ENCODE measurements at regions not wholly inside any gene's neighbourhood (a gene's known extent, or its start where the extent isn't known, plus 50 kb on each side); places are given as distances from the start of the nearest gene placed in this dataset.

GRCh38 chr2:172354347-172354746, 73.0 kb upstream of the ITGA6 start:
- DNase-seq (ENCODE audit: low spot score) (no peak), ATAC-seq (ENCODE audit: low FRiP score) (no peak)
- no peak for TF ChIP-seq CTCF (IDR thresholded peaks at IDR 0.05)

- no peak for ATAC-seq (ENCODE audit: low FRiP score)
- DNase-seq (ENCODE audit: low spot score), result no peak
- no peak for TF ChIP-seq CTCF (IDR thresholded peaks at IDR 0.05)
Measured at GRCh38 chr2:172357442-172357841, 69.9 kb upstream of the ITGA6 start.

DNA sequence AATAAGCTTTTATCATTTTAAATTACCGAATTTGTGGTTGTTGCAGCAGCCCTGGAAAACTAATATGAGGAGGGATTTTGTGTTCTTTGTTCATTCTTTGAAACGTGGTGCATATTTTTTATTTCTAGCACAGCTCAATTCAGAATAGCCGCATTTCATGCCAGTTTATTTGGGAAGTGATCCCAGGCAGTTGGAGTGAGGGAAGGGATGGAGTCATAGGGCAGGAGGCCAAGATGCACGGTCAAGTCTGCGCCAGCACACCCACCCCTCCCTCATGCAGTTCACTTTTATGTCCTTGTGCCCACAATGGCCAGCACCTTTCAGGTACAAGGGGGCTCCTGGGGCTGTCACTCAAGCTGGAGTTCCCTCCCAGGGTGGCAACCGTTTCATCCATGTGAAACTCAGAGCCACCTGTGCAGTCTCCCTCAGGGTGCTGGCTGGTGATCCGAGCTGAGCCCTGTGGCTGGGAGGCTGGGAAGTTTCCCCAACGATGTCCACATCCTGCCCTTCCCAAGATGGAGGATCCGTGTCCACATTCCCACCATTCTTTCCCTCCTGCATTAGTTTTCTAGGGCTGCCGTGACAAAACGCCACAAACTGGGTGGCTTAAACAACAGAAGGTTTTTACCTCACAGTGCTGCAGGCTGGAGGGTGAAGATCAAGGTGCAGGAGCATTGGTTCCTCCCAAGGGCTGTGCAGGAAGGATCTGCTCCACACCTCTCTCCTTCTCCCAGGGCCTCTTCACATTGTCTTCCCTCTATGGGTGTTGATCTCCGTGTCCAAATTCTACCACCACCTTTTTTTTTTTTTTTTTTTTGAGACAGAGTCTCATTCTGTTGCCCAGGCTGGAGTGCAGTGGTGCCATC, 68.5 kb upstream of the ITGA6 start:
- no peak for ATAC-seq (ENCODE audit: low FRiP score)
- TF ChIP-seq CTCF (IDR thresholded peaks at IDR 0.05), result no peak
- no peak for DNase-seq (ENCODE audit: low spot score)

DNA sequence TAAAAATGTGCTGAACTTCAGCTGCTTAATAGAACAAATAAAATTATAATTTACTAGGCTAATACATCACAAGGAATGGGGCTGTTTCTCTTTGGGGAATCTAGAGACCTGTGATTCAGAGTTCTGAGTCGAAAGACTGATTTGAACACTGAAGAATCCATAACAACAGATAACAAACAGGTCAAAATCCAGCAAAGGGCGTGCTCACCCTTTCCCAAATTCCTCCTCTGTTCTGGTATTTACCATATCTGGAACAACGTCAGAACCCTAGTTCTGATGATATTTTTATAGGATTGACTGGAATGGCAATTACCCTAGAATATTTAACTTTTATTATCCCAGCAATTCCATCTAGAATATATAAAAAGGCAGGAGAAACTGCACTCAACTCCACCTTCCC, 66.0 kb upstream of the ITGA6 start:
- TF ChIP-seq CTCF (IDR thresholded peaks at IDR 0.05), result no peak
- DNase-seq (ENCODE audit: low spot score), result no peak
- peak; percentile 67 for ATAC-seq (ENCODE audit: low FRiP score)

- no peak for DNase-seq (ENCODE audit: low spot score)
- no peak for ATAC-seq (ENCODE audit: low FRiP score)
- no peak for TF ChIP-seq CTCF (IDR thresholded peaks at IDR 0.05)
Measured at GRCh38 chr2:172361840-172362239, 65.5 kb upstream of the ITGA6 start.

- TF ChIP-seq CTCF (IDR thresholded peaks at IDR 0.05), result no peak
- ATAC-seq (ENCODE audit: low FRiP score), result no peak
- no peak for DNase-seq (ENCODE audit: low spot score)
Measured at GRCh38 chr2:172364261-172364660, 63.1 kb upstream of the ITGA6 start.

DNA sequence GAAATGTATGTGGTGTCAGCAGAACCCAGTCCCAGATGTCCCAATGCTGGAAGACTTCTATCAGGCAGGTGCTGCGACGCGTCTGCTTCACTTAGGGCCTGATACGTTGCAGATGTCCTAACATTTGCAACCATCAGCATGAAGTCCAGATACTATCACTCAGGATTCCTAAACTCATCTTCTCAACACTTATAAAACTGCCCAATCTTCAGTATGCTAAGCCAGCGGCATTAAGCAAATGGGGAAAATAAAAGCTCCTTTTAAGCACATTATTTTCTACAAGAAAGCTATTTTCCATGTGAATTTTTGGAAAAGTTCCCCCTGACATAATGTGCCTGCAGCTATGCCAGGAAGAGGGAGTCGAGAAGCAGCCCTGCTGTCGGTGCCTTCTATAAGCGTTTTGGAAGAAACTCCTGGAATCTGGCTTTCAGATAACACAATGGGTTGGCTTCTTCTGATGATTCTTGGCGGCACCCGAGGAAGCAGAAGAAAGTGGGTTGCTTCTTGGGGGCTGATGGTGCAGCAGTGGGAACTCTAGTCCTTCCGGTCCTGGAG, 60.7 kb upstream of the ITGA6 start:
- DNase-seq (ENCODE audit: low spot score), result no peak
- ATAC-seq (ENCODE audit: low FRiP score), result no peak
- TF ChIP-seq CTCF (IDR thresholded peaks at IDR 0.05), result no peak

Measured in omental fat pad (tissue), 3 donors.